HG02870 (cell line): ENCODE measurements at regions not wholly inside any gene's neighbourhood (a gene's known extent, or its start where the extent isn't known, plus 50 kb on each side); places are given as distances from the start of the nearest gene placed in this dataset.

Source experiments
- ATAC-seq: cut with Tn5 transposase; IDR thresholded peaks from one replicate; pipeline ENCODE4 v1.9.1; 2021; ENCODE audit warnings: mild to moderate bottlenecking, moderate library complexity; ENCODE audit not compliant: unreplicated experiment

GRCh38 chr2:183991968-183992367, 606.4 kb upstream of the ZNF804A start:
- ATAC-seq, result no peak

GRCh38 chr2:183993052-183993451, 605.3 kb upstream of the ZNF804A start:
- peak; percentile 78 for ATAC-seq

GRCh38 chr2:183995632-183996031, 602.7 kb upstream of the ZNF804A start:
- no peak for ATAC-seq

- no peak for ATAC-seq
Measured at GRCh38 chr2:183996825-183997793, 601.2 kb upstream of the ZNF804A start.

GRCh38 chr2:183998041-183998796, 600.1 kb upstream of the ZNF804A start:
- ATAC-seq, result peak; percentile 94

- peak; percentile 28 for ATAC-seq
Measured at GRCh38 chr2:183998797-183999190, 599.5 kb upstream of the ZNF804A start.

GRCh38 chr2:184004289-184004947, 593.9 kb upstream of the ZNF804A start:
- peak; percentile 94 for ATAC-seq

- peak; percentile 53 for ATAC-seq
Measured at GRCh38 chr2:184004948-184005672, 593.2 kb upstream of the ZNF804A start.

- no peak for ATAC-seq
Measured at GRCh38 chr2:184006998-184007397, 591.3 kb upstream of the ZNF804A start.

- no peak for ATAC-seq
Measured at GRCh38 chr2:184026961-184027360, 571.4 kb upstream of the ZNF804A start.

- ATAC-seq, result no peak
Measured at GRCh38 chr2:184030245-184030644, 568.1 kb upstream of the ZNF804A start.

- ATAC-seq, result no peak
Measured at GRCh38 chr2:184030989-184031388, 567.3 kb upstream of the ZNF804A start.

GRCh38 chr2:184031402-184032147, 566.8 kb upstream of the ZNF804A start:
- peak; percentile 61 for ATAC-seq

GRCh38 chr2:184032983-184033382, 565.3 kb upstream of the ZNF804A start:
- no peak for ATAC-seq

- ATAC-seq, result no peak
Measured at GRCh38 chr2:184037273-184037672, 561.1 kb upstream of the ZNF804A start.

- no peak for ATAC-seq
Measured at GRCh38 chr2:184039493-184039892, 558.8 kb upstream of the ZNF804A start.

- ATAC-seq, result no peak
Measured at GRCh38 chr2:184040230-184040629, 558.1 kb upstream of the ZNF804A start.

- no peak for ATAC-seq
Measured at GRCh38 chr2:184041077-184041476, 557.3 kb upstream of the ZNF804A start.

- no peak for ATAC-seq
Measured at GRCh38 chr2:184041777-184042176, 556.6 kb upstream of the ZNF804A start.

- ATAC-seq, result no peak
Measured at GRCh38 chr2:184047536-184047935, 550.8 kb upstream of the ZNF804A start.
